CD4-positive, alpha-beta T cell (primary cell): ENCODE measurements at regions not wholly inside any gene's neighbourhood (a gene's known extent, or its start where the extent isn't known, plus 50 kb on each side); places are given as distances from the start of the nearest gene placed in this dataset.

Source experiments
- ATAC-seq: fragments of 200-7000 bp; cut with Tn5 transposase; one replicate; pipeline ENCODE4 v1.10.0; 2022; ENCODE audit warnings: mild to moderate bottlenecking; ENCODE audit not compliant: poor library complexity
- CTCF ChIA-PET: fragments of 350-600 bp; sonication (Branson Sonifier 250); formaldehyde crosslinking; loops from one replicate; lab custom pipeline; 2021; ENCODE audit warnings: antibody characterized with exemption, inconsistent platforms; lab: Charles Lee
- POLR2A ChIA-PET: fragments of 350-600 bp; sonication (Branson Sonifier 250); formaldehyde crosslinking; loops from one replicate; lab custom pipeline; 2021; ENCODE audit warnings: antibody characterized with exemption, inconsistent platforms; lab: Charles Lee
- DNase-seq, 14 experiments: peaks; one replicate each; pipeline ENCODE4 v3.0.0-alpha.2; 2013 to 2020; ENCODE audit warnings: mixed read lengths in 2 of 14
- H3K27ac ChIP-seq, 2 donors: one replicate each; pipeline versions ENCODE4 v1.5.1 to v1.7.0; 2013; ENCODE audit warnings: low read length in 2 of 2, low read depth in 1 of 2, mild to moderate bottlenecking in 1 of 2
- H3K27me3 ChIP-seq, 2 experiments: 1 replicate in 1 of 2; 2 replicates in 1 of 2; pipeline versions ENCODE4 v1.6.1 to v1.7.0; 2013; ENCODE audit warnings: low read length in 2 of 2, control low read depth in 1 of 2, mild to moderate bottlenecking in 1 of 2, moderate library complexity in 1 of 2; ENCODE audit not compliant: insufficient read depth in 2 of 2, control insufficient read depth in 1 of 2
- H3K36me3 ChIP-seq: one replicate; pipeline ENCODE4 v1.6.1; 2013; ENCODE audit warnings: low read length, control low read depth; ENCODE audit not compliant: insufficient read depth
- H3K4me1 ChIP-seq: one replicate; pipeline ENCODE4 v1.6.1; 2013; ENCODE audit warnings: low read length, control low read depth; ENCODE audit not compliant: insufficient read depth
- H3K4me3 ChIP-seq: one replicate; pipeline ENCODE4 v1.5.1; 2013; ENCODE audit warnings: mild to moderate bottlenecking, low read length, moderate library complexity
- H3K9me3 ChIP-seq, 2 experiments: 1 replicate in 1 of 2; 2 replicates in 1 of 2; pipeline versions ENCODE4 v1.6.1 to v1.7.0; 2013; ENCODE audit warnings: low read length in 2 of 2, mild to moderate bottlenecking in 2 of 2, control low read depth in 1 of 2, moderate library complexity in 1 of 2; ENCODE audit not compliant: control insufficient read depth in 1 of 2, insufficient read depth in 1 of 2
- H3K27ac Mint-ChIP-seq: one replicate; pipeline ENCODE4 v1.8.0; 2020; ENCODE audit warnings: mixed read lengths
- H3K27me3 Mint-ChIP-seq: one replicate; pipeline ENCODE4 v1.8.0; 2021; ENCODE audit warnings: mixed read lengths
- H3K36me3 Mint-ChIP-seq: one replicate; pipeline ENCODE4 v1.8.0; 2021; ENCODE audit warnings: low read depth, mixed read lengths
- H3K4me1 Mint-ChIP-seq: one replicate; pipeline ENCODE4 v1.8.0; 2021; ENCODE audit warnings: low read depth, mixed read lengths
- H3K4me3 Mint-ChIP-seq: one replicate; pipeline ENCODE4 v1.8.0; 2020; ENCODE audit warnings: mild to moderate bottlenecking, mixed read lengths
- H3K9me3 Mint-ChIP-seq: one replicate; pipeline ENCODE4 v1.8.0; 2020; ENCODE audit warnings: mixed read lengths
- CTCF ChIP-seq: fragments of 200-600 bp; IDR thresholded peaks from one replicate; pipeline ENCODE4 v1.8.0; 2022; ENCODE audit warnings: antibody characterized with exemption, mild to moderate bottlenecking
- intact Hi-C, 2 experiments: fragments of 100-400 bp; cut with DNase I in 1 of 2; cut with micrococcal nuclease in 1 of 2; formaldehyde crosslinking; loops; one replicate each; pipeline versions ENCODE4 v1.15.1 to v1.9.0; 2023 to 2025; cut with DNase I, micrococcal nuclease

- no peak for TF ChIP-seq CTCF
- no peaks in the 10 kb centered on the region for H3K9me3 Mint-ChIP-seq
- intact Hi-C loops, result no loop called here
- ATAC-seq (no peak), DNase-seq (no peak)
- no peak overlapping the region for H3K4me3 Mint-ChIP-seq
- no peak overlapping the region for H3K27ac Mint-ChIP-seq
- no peaks in the 10 kb centered on the region for H3K4me1 ChIP-seq
- peaks cover 0 to 3% of the 10 kb centered on the region in 2 experiments for H3K9me3 ChIP-seq
- ChIA-PET POLR2A (no interaction called here), CTCF (no interaction called here)
- peaks cover 40% of the 10 kb centered on the region for H3K27me3 Mint-ChIP-seq
- H3K36me3 Mint-ChIP-seq, result no peaks in the 10 kb centered on the region
- H3K4me3 ChIP-seq, result no peak overlapping the region
- no peaks in the 10 kb centered on the region for H3K36me3 ChIP-seq
- H3K27me3 ChIP-seq, result peaks cover 14 to 16% of the 10 kb centered on the region in 2 experiments
- no peaks in the 10 kb centered on the region for H3K4me1 Mint-ChIP-seq
- H3K27ac ChIP-seq, result no peak overlapping the region
Observed at GRCh38 chr15:88744548-88745020, 58.7 kb upstream of the ACAN start.

- intact Hi-C loops, result no loop called here
- Histone ChIP-seq H3K4me1 (no peaks in the 10 kb centered on the region), H3K9me3 (peaks cover 0 to 3% of the 10 kb centered on the region in 2 experiments), H3K36me3 (no peaks in the 10 kb centered on the region), H3K27ac (no peak overlapping the region), H3K4me3 (no peak overlapping the region), H3K27me3 (peaks cover 14 to 16% of the 10 kb centered on the region in 2 experiments)
- no peak for ATAC-seq
- Mint-ChIP-seq H3K4me3 (no peak overlapping the region), H3K9me3 (no peaks in the 10 kb centered on the region), H3K36me3 (no peaks in the 10 kb centered on the region), H3K4me1 (no peaks in the 10 kb centered on the region), H3K27me3 (peaks cover 35% of the 10 kb centered on the region), H3K27ac (no peak overlapping the region)
- ChIA-PET CTCF (no interaction called here), POLR2A (no interaction called here)
- DNase-seq, result no peak
- no peak for TF ChIP-seq CTCF
Observed at GRCh38 chr15:88745065-88745464, 58.2 kb upstream of the ACAN start.

- no peak overlapping the region for H3K4me3 Mint-ChIP-seq
- ChIA-PET POLR2A (no interaction called here), CTCF (no interaction called here)
- DNase-seq, result no peak
- Histone ChIP-seq H3K4me1 (no peaks in the 10 kb centered on the region), H3K4me3 (no peak overlapping the region), H3K27ac (no peak overlapping the region), H3K36me3 (no peaks in the 10 kb centered on the region), H3K9me3 (peaks cover 0 to 3% of the 10 kb centered on the region in 2 experiments), H3K27me3 (peaks cover 14 to 16% of the 10 kb centered on the region in 2 experiments)
- no peaks in the 10 kb centered on the region for H3K36me3 Mint-ChIP-seq
- TF ChIP-seq CTCF, result no peak
- H3K4me1 Mint-ChIP-seq, result no peaks in the 10 kb centered on the region
- peaks cover 30% of the 10 kb centered on the region for H3K27me3 Mint-ChIP-seq
- no peaks in the 10 kb centered on the region for H3K9me3 Mint-ChIP-seq
- intact Hi-C loops, result no loop called here
- H3K27ac Mint-ChIP-seq, result no peak overlapping the region
- no peak for ATAC-seq
Observed at GRCh38 chr15:88745696-88746095, 57.5 kb upstream of the ACAN start.
